ENCODE measurements at regions not wholly inside any gene's neighbourhood (a gene's known extent, or its start where the extent isn't known, plus 50 kb on each side); places are given as distances from the start of the nearest gene placed in this dataset.

DNA sequence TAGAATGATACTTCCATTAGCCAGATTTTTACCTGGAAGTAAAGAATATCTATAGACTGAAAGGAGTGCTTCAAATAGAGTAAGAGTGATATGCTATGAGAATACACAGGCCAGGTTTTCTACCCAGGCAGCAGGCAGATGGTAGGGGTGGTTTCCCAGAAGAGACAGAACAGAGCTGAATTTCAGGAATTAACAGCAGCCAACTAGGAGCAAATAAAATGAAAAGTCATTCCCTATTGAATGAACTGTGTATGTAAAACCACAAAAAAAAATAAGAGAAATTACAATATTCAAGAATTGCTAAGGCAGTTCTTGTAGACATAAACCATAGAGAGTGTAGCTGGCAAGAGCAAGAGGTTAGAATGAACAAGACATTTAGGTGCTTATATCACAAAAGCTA is 336.8 kb downstream of the KCNJ3 start:
- POLR2A ChIA-PET (ENCODE audit: partially characterized antibody) = no interaction called here
- Histone ChIP-seq H3K18ac (ENCODE audit: extremely low read depth, low read length) (no peak overlapping the region), H4K20me1 (replicated peaks in 1 of 2; ENCODE audit: control insufficient read depth in 1 of 2, insufficient read depth in 2 of 2, low read length in 2 of 2) (no peaks in the 10 kb centered on the region), H3K4ac (replicated peaks; ENCODE audit: insufficient read length, low read depth, low read length) (no peak overlapping the region), H3K4me2 (ENCODE audit: insufficient read depth in 1 of 2, low read depth in 2 of 2, low read length in 2 of 2) (no peak overlapping the region), H3K27ac (ENCODE audit: low read depth, low read length) (no peak overlapping the region), H2BK120ac (replicated peaks; ENCODE audit: low read depth, low read length) (no peak overlapping the region), H3K9me3 (ENCODE audit: insufficient read depth in 2 of 2, low read depth in 1 of 2, low read length in 1 of 2) (no peaks in the 10 kb centered on the region), H3K79me1 (ENCODE audit: low read depth, low read length) (no peaks in the 10 kb centered on the region), H3K36me3 (ENCODE audit: control insufficient read depth in 2 of 4, insufficient read depth in 4 of 4, low read length in 3 of 4) (no peaks in the 10 kb centered on the region), H2BK15ac (ENCODE audit: low read length) (no peak overlapping the region), H3K79me2 (ENCODE audit: control insufficient read depth in 1 of 2, insufficient read depth in 2 of 2, low read length in 2 of 2) (no peaks in the 10 kb centered on the region), H2BK5ac (ENCODE audit: low read depth, low read length) (no peak overlapping the region), H3K14ac (ENCODE audit: insufficient read length) (no peak overlapping the region), H4K91ac (replicated peaks; ENCODE audit: insufficient read length, low read length) (no peak overlapping the region), H4K8ac (ENCODE audit: extremely low read depth, insufficient read depth, low read length) (no peak overlapping the region), H2AK5ac (ENCODE audit: low read depth, low read length) (no peak overlapping the region), H3K27me3 (replicated peaks in 1 of 4; ENCODE audit: control insufficient read depth in 3 of 4, extremely low read depth in 1 of 4, insufficient read depth in 3 of 4, low read length in 3 of 4) (no peaks in the 10 kb centered on the region), H4K5ac (ENCODE audit: insufficient read length, low read depth, low read length) (no peak overlapping the region), H2BK20ac (ENCODE audit: low read length) (no peak overlapping the region), H2AFZ (ENCODE audit: low read length) (no peak overlapping the region), H3K56ac (replicated peaks; ENCODE audit: insufficient read length, low read depth, low read length) (no peak overlapping the region), H3K23me2 (ENCODE audit: low read depth, low read length) (no peaks in the 10 kb centered on the region), H2BK12ac (ENCODE audit: low read depth, low read length) (no peak overlapping the region), H3K9ac (replicated peaks in 1 of 4; ENCODE audit: extremely low read depth in 1 of 4, low read depth in 3 of 4, low read length in 3 of 4) (no peak overlapping the region), H3K4me1 (replicated peaks in 1 of 4; ENCODE audit: control insufficient read depth in 3 of 4, insufficient read depth in 4 of 4, low read length in 3 of 4) (no peaks in the 10 kb centered on the region), H3K4me3 (ENCODE audit: extremely low read depth in 1 of 4, insufficient read depth in 2 of 4, low read depth in 3 of 4, low read length in 4 of 4) (no peak overlapping the region), H3K23ac (ENCODE audit: insufficient read length) (no peak overlapping the region)
- no peak for DNase-seq (ENCODE audit: low read depth in 1 of 2, low spot score in 2 of 2)
- CTCF ChIA-PET (ENCODE audit: partially characterized antibody) = no interaction called here
- no peak for TF ChIP-seq SP2 (IDR thresholded peaks at IDR 0.05; ENCODE audit: low read length)
- TF ChIP-seq RFX5 (IDR thresholded peaks at IDR 0.05; ENCODE audit: borderline replicate concordance, low read depth, low read length) = no peak
- no peak for TF ChIP-seq TAF1 (IDR thresholded peaks at IDR 0.05; ENCODE audit: low read depth, low read length)
- no peak for TF ChIP-seq JUN (IDR thresholded peaks at IDR 0.05; ENCODE audit: low read depth, low read length)
- TF ChIP-seq RNF2 (IDR thresholded peaks at IDR 0.05; ENCODE audit: borderline replicate concordance, low read depth, low read length, missing control alignments, poor library complexity, severe bottlenecking) = no peak
- no peak for TF ChIP-seq CREB1 (IDR thresholded peaks at IDR 0.05)
- TF ChIP-seq, protein P1, sequence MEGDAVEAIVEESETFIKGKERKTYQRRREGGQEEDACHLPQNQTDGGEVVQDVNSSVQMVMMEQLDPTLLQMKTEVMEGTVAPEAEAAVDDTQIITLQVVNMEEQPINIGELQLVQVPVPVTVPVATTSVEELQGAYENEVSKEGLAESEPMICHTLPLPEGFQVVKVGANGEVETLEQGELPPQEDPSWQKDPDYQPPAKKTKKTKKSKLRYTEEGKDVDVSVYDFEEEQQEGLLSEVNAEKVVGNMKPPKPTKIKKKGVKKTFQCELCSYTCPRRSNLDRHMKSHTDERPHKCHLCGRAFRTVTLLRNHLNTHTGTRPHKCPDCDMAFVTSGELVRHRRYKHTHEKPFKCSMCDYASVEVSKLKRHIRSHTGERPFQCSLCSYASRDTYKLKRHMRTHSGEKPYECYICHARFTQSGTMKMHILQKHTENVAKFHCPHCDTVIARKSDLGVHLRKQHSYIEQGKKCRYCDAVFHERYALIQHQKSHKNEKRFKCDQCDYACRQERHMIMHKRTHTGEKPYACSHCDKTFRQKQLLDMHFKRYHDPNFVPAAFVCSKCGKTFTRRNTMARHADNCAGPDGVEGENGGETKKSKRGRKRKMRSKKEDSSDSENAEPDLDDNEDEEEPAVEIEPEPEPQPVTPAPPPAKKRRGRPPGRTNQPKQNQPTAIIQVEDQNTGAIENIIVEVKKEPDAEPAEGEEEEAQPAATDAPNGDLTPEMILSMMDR (IDR thresholded peaks at IDR 0.05; ENCODE audit: control extremely low read depth in 1 of 3, insufficient read depth in 1 of 3, low read depth in 1 of 3, low read length in 3 of 3) = no peak
- TF ChIP-seq SRF (IDR thresholded peaks at IDR 0.05; ENCODE audit: low read depth, low read length) = no peak
- TF ChIP-seq TAF7 (optimal IDR thresholded peaks at IDR 0.05; ENCODE audit: borderline replicate concordance, low read depth, low read length) = no peak
- no peak for TF ChIP-seq CBX8 (IDR thresholded peaks at IDR 0.05; ENCODE audit: borderline replicate concordance, low read depth, low read length)
- no peak for TF ChIP-seq GTF2F1 (IDR thresholded peaks at IDR 0.05; ENCODE audit: borderline replicate concordance, low read depth, low read length)
- no peak for TF ChIP-seq RXRA (IDR thresholded peaks at IDR 0.05; ENCODE audit: insufficient read depth, low read depth, low read length)
- TF ChIP-seq NRF1 (IDR thresholded peaks at IDR 0.05; ENCODE audit: low read depth, low read length) = no peak
- no peak for TF ChIP-seq ASH2L (IDR thresholded peaks at IDR 0.05; ENCODE audit: low read length)
- no peak for TF ChIP-seq POLR2A (IDR thresholded peaks at IDR 0.05; ENCODE audit: control extremely low read depth in 1 of 2, low read depth in 2 of 2, low read length in 2 of 2)
- no peak for FAIRE-seq

Data from H1 (cell line).